NT2/D1 (cell line): ENCODE measurements at regions not wholly inside any gene's neighbourhood (a gene's known extent, or its start where the extent isn't known, plus 50 kb on each side); places are given as distances from the start of the nearest gene placed in this dataset.

Experiments
- DNase-seq: peaks from one replicate; pipeline ENCODE4 v3.0.0-alpha.2; 2011; ENCODE audit warnings: low read depth, low spot score
- H3K27me3 ChIP-seq: 2 replicates; pipeline ENCODE4 v1.6.0; 2011; ENCODE audit warnings: mild to moderate bottlenecking; ENCODE audit not compliant: insufficient read length, insufficient read depth
- H3K36me3 ChIP-seq: 2 replicates; pipeline ENCODE4 v1.6.1; 2011; ENCODE audit warnings: mild to moderate bottlenecking, low read length, mixed read lengths; ENCODE audit not compliant: insufficient read depth, insufficient read length
- H3K4me1 ChIP-seq: 2 replicates; pipeline ENCODE4 v1.5.1; 2011; ENCODE audit not compliant: insufficient read depth, insufficient read length
- H3K4me3 ChIP-seq: 2 replicates; pipeline ENCODE4 v1.5.1; 2011; ENCODE audit warnings: low read depth; ENCODE audit not compliant: insufficient read length
- H3K9ac ChIP-seq: 2 replicates; pipeline ENCODE4 v1.6.0; 2011; ENCODE audit warnings: low read depth; ENCODE audit not compliant: insufficient read length
- H3K9me3 ChIP-seq: 2 replicates; pipeline ENCODE4 v1.5.1; 2011; ENCODE audit warnings: mild to moderate bottlenecking, low read length; ENCODE audit not compliant: insufficient read depth
- SUZ12 ChIP-seq: IDR thresholded peaks from 2 replicates; pipeline ENCODE4 v1.6.1; 2011; ENCODE audit not compliant: insufficient read length, insufficient read depth; ENCODE audit errors: extremely low read depth
- YY1 ChIP-seq: IDR thresholded peaks from 2 replicates; pipeline ENCODE4 v1.6.1; 2011; ENCODE audit not compliant: insufficient read length, insufficient read depth
- ZNF274 ChIP-seq: IDR thresholded peaks from 2 replicates; pipeline ENCODE4 v1.6.1; 2011; ENCODE audit warnings: mild to moderate bottlenecking, low read depth, low read length

- TF ChIP-seq SUZ12 (no peak), ZNF274 (no peak), YY1 (no peak)
- Histone ChIP-seq H3K4me3 (no peak overlapping the region), H3K9me3 (no peaks in the 10 kb centered on the region), H3K36me3 (no peaks in the 10 kb centered on the region), H3K27me3 (no peaks in the 10 kb centered on the region), H3K4me1 (no peaks in the 10 kb centered on the region), H3K9ac (no peak overlapping the region)
- DNase-seq = no peak
These were observed 446.8 kb downstream of the TFAP2B start for GRCh38 chr6:51265426-51265825.

DNA sequence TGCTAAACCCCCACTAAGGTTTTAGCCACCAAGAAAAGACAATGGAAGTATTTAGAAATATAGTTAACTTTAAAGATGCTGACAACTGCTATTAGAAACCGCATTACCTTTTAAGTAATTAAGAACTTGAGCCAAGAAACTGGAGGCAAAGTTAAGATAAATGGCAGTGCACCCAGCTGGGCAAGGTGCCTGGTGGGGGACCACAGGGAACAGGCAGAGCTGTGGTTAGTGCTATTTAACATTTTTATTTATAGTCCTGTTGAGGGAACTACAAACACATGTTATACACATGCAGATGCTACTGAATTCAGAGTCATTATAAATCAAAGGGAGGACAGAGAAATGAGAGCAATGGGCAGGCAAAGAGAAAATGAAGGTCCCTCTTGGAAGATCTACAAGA lies 447.9 kb downstream of the TFAP2B start:
- Histone ChIP-seq H3K27me3 (no peaks in the 10 kb centered on the region), H3K4me1 (no peaks in the 10 kb centered on the region), H3K9me3 (no peaks in the 10 kb centered on the region), H3K36me3 (no peaks in the 10 kb centered on the region), H3K4me3 (no peak overlapping the region), H3K9ac (no peak overlapping the region)
- DNase-seq = no peak
- TF ChIP-seq ZNF274 = no peak
- no peak for TF ChIP-seq YY1
- TF ChIP-seq SUZ12 = no peak

GRCh38 chr6:51268666-51269065 lies 450.0 kb downstream of the TFAP2B start:
- Histone ChIP-seq H3K4me1 (no peaks in the 10 kb centered on the region), H3K36me3 (no peaks in the 10 kb centered on the region), H3K9ac (no peak overlapping the region), H3K4me3 (no peak overlapping the region), H3K27me3 (no peaks in the 10 kb centered on the region), H3K9me3 (no peaks in the 10 kb centered on the region)
- DNase-seq = no peak
- TF ChIP-seq ZNF274 (no peak), YY1 (no peak), SUZ12 (no peak)

DNA sequence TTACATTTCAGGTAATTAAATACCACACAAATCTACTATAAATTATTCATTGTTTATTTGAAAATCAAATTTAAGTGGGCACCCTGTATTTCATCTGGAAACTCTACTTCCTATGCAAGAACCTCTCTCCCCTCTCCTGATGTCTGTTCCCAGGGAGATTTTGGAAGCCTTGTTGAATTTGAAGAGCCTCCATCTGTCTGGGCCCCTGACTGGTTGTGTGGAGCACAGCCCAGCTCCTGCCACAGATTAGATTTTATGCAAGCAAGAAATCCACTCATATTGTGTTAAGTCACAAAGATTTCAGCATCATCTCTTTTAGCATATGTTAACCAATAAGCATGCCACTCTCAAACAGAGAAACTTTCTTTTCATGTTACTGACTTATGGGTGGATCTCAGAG lies 451.2 kb downstream of the TFAP2B start:
- Histone ChIP-seq H3K4me3 (no peak overlapping the region), H3K9me3 (no peaks in the 10 kb centered on the region), H3K4me1 (no peaks in the 10 kb centered on the region), H3K36me3 (no peaks in the 10 kb centered on the region), H3K9ac (no peak overlapping the region), H3K27me3 (no peaks in the 10 kb centered on the region)
- DNase-seq = no peak
- TF ChIP-seq SUZ12 (no peak), ZNF274 (no peak), YY1 (no peak)

GRCh38 chr6:51271615-51272014 lies 452.9 kb downstream of the TFAP2B start:
- TF ChIP-seq YY1 (no peak), ZNF274 (no peak), SUZ12 (no peak)
- no peak for DNase-seq
- Histone ChIP-seq H3K9me3 (no peaks in the 10 kb centered on the region), H3K4me3 (no peak overlapping the region), H3K27me3 (no peaks in the 10 kb centered on the region), H3K36me3 (no peaks in the 10 kb centered on the region), H3K4me1 (no peaks in the 10 kb centered on the region), H3K9ac (no peak overlapping the region)

- TF ChIP-seq SUZ12 (no peak), YY1 (no peak), ZNF274 (no peak)
- H3K9ac ChIP-seq = no peak overlapping the region
- no peaks in the 10 kb centered on the region for H3K36me3 ChIP-seq
- peak; percentile 16 for DNase-seq
- H3K9me3 ChIP-seq = no peaks in the 10 kb centered on the region
- no peaks in the 10 kb centered on the region for H3K27me3 ChIP-seq
- H3K4me3 ChIP-seq = no peak overlapping the region
- no peaks in the 10 kb centered on the region for H3K4me1 ChIP-seq
These were observed 454.7 kb downstream of the TFAP2B start for GRCh38 chr6:51273228-51273961.

DNA sequence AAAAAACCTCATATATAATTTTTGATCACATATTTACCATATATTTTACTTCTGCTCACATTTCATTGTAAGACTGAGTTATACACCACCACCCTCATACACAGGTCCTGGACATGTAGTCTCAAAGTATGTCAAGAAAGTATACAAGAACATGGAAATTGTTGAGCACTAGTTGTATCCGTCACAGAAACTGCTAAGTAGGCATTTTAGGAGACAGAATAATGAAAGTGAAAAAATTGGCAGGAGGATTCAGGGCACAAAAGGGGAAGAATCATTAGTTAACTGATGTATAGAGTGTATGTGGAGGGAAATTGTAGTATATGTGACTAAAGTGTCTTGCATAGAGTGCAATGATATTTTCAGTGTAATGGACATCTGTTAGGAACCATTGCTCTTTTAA lies 458.8 kb downstream of the TFAP2B start:
- Histone ChIP-seq H3K4me1 (no peaks in the 10 kb centered on the region), H3K36me3 (no peaks in the 10 kb centered on the region), H3K9ac (no peak overlapping the region), H3K4me3 (no peak overlapping the region), H3K9me3 (no peaks in the 10 kb centered on the region), H3K27me3 (no peaks in the 10 kb centered on the region)
- TF ChIP-seq YY1 = no peak
- no peak for TF ChIP-seq ZNF274
- TF ChIP-seq SUZ12 = no peak
- no peak for DNase-seq

GRCh38 chr6:51282026-51282425 lies 463.4 kb downstream of the TFAP2B start:
- Histone ChIP-seq H3K36me3 (no peaks in the 10 kb centered on the region), H3K27me3 (no peaks in the 10 kb centered on the region), H3K9ac (no peak overlapping the region), H3K9me3 (no peaks in the 10 kb centered on the region), H3K4me3 (no peak overlapping the region), H3K4me1 (no peaks in the 10 kb centered on the region)
- TF ChIP-seq YY1 (no peak), SUZ12 (no peak), ZNF274 (no peak)
- no peak for DNase-seq
